ENCODE measurements at regions not wholly inside any gene's neighbourhood (a gene's known extent, or its start where the extent isn't known, plus 50 kb on each side); places are given as distances from the start of the nearest gene placed in this dataset.

DNA sequence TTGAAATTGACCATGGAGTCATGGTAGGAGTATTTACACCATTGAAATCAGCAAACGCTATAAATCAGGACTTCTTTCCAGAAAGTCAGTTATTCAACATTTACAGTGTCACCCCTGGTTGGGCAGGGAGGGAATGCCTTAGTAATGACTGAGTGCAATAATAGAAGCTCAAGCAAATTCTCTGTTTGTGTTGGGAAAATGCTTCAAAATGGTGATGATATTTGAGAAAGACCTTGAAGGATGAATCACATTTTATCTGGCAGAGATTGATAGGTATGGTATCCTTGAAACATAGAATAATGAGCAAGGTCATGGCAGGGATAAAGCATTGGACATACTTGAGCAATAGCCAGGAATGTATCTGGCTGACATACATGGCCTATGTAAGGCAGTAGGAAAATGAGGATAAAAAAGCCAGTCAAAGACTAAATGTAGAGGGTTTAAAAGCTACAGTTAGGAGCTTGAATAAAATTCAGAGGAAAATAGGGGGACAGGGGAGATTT is 248.7 kb downstream of the FMR1NB start:
- TF ChIP-seq POLR2AphosphoS5 (IDR thresholded peaks at IDR 0.05) (no peak), POLR2A (IDR thresholded peaks at IDR 0.05) (no peak), EP300 (IDR thresholded peaks at IDR 0.05) (no peak)
- TF ChIP-seq, protein P1, sequence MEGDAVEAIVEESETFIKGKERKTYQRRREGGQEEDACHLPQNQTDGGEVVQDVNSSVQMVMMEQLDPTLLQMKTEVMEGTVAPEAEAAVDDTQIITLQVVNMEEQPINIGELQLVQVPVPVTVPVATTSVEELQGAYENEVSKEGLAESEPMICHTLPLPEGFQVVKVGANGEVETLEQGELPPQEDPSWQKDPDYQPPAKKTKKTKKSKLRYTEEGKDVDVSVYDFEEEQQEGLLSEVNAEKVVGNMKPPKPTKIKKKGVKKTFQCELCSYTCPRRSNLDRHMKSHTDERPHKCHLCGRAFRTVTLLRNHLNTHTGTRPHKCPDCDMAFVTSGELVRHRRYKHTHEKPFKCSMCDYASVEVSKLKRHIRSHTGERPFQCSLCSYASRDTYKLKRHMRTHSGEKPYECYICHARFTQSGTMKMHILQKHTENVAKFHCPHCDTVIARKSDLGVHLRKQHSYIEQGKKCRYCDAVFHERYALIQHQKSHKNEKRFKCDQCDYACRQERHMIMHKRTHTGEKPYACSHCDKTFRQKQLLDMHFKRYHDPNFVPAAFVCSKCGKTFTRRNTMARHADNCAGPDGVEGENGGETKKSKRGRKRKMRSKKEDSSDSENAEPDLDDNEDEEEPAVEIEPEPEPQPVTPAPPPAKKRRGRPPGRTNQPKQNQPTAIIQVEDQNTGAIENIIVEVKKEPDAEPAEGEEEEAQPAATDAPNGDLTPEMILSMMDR (IDR thresholded peaks at IDR 0.05), result no peak
- Histone ChIP-seq H3K9me3 (no peaks in the 10 kb centered on the region), H3K27ac (no peak overlapping the region), H3K27me3 (no peaks in the 10 kb centered on the region), H3K4me3 (no peak overlapping the region), H3K4me1 (no peaks in the 10 kb centered on the region), H3K36me3 (no peaks in the 10 kb centered on the region)
- 68 to 87% methylated on average over 1 of the region's 1 CpG for WGBS, 2 donors
- intact Hi-C loops (cut with DNase I), result no loop called here
- DNase-seq, result no peak

DNA sequence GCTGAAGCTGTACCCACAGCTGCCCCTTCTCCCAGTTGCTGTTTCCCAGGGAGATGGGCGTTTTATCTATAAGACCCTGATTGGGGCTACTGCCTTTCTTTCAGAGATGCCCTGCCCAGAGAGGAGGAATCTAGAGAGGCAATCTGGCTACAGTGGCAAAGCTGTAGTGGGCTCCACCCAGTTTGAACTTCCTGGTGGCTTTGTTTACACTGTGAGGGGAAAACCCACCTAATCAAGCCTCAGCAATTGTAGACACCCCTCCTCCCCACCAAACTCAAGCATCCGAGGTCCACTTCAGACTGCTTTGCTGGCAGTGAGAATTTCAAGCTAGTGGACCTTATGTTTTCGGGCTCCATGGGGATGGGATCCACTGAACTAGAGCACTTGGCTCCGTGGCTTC is 240.4 kb upstream of the AFF2 start:
- 50 to 59% methylated on average over 4 of the region's 4 CpGs for WGBS, 2 donors
- intact Hi-C loops (cut with DNase I), result no loop called here

DNA sequence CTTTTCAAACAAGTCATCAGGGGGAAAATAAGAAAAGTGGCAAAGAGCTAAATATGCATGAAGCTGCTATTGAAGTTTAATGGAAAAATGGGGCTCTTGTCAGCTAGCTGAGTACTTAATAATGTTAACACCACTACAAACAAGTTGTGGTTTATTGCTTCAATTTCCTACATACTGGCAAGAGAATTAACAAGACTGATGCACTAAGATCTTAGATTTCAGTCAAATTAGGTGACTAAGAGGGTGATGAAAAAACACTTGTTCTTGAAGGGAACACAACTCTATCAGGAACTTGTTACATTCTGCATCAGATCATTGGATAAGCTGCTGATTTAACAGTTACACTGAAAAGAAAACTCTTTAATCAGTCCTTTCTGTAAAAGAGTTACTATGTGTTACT is 234.6 kb upstream of the AFF2 start:
- TF ChIP-seq POLR2A (IDR thresholded peaks at IDR 0.05), result no peak
- no peak for TF ChIP-seq POLR2AphosphoS5 (IDR thresholded peaks at IDR 0.05)
- TF ChIP-seq, protein P1 (IDR thresholded peaks at IDR 0.05), result no peak
- TF ChIP-seq EP300 (IDR thresholded peaks at IDR 0.05), result no peak
- H3K36me3 ChIP-seq, result no peaks in the 10 kb centered on the region
- H3K27ac ChIP-seq, result no peak overlapping the region
- no peak for DNase-seq
- intact Hi-C loops (cut with DNase I), result no loop called here
- H3K4me3 ChIP-seq, result no peak overlapping the region
- H3K9me3 ChIP-seq, result no peaks in the 10 kb centered on the region
- H3K27me3 ChIP-seq, result no peaks in the 10 kb centered on the region
- no peaks in the 10 kb centered on the region for H3K4me1 ChIP-seq

More for the DNA sequence above, 240.4 kb upstream of the AFF2 start:
- Histone ChIP-seq H3K27ac (no peak overlapping the region), H3K4me1 (no peaks in the 10 kb centered on the region), H3K27me3 (no peaks in the 10 kb centered on the region), H3K9me3 (no peaks in the 10 kb centered on the region), H3K4me3 (no peak overlapping the region), H3K36me3 (no peaks in the 10 kb centered on the region)
- TF ChIP-seq POLR2A (IDR thresholded peaks at IDR 0.05), result no peak
- TF ChIP-seq, protein P1 (IDR thresholded peaks at IDR 0.05), result no peak
- no peak for TF ChIP-seq EP300 (IDR thresholded peaks at IDR 0.05)
- TF ChIP-seq POLR2AphosphoS5 (IDR thresholded peaks at IDR 0.05), result no peak
- DNase-seq, result no peak

DNA sequence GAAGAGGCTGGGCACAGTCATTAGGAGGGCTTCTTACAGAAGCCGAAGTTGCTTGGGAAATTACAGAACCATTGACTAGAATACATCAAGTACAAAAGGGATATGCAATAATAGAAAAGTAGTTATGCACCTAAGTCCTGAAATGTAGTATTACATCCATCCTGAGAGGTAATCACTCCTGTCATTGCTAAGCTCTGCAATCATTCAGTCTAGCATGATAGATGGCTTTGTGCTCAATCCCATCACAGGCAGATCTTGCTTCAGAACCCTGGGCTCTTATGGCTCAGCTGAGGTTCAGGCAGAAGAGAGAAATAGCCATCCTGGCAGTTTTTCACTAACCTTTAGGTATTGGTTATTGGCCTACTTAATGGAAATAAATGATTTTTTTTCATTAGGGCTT is 231.7 kb upstream of the AFF2 start:
- WGBS, 2 donors, result 93 to 94% methylated on average over 1 of the region's 1 CpG

More for the DNA sequence above, 231.7 kb upstream of the AFF2 start:
- Histone ChIP-seq H3K27me3 (no peaks in the 10 kb centered on the region), H3K4me3 (no peak overlapping the region), H3K4me1 (no peaks in the 10 kb centered on the region), H3K36me3 (no peaks in the 10 kb centered on the region), H3K27ac (no peak overlapping the region), H3K9me3 (no peaks in the 10 kb centered on the region)
- TF ChIP-seq POLR2AphosphoS5 (IDR thresholded peaks at IDR 0.05) (no peak), POLR2A (IDR thresholded peaks at IDR 0.05) (no peak), EP300 (IDR thresholded peaks at IDR 0.05) (no peak)
- TF ChIP-seq, protein P1 (IDR thresholded peaks at IDR 0.05), result no peak
- intact Hi-C loops (cut with DNase I), result no loop called here
- DNase-seq, result no peak

Measured in sigmoid colon (tissue), 6 donors.